Natural killer cell (primary cell): ENCODE measurements at regions not wholly inside any gene's neighbourhood (a gene's known extent, or its start where the extent isn't known, plus 50 kb on each side); places are given as distances from the start of the nearest gene placed in this dataset.

Experiments used
- ATAC-seq, 3 donors: fragments of 150-1000 bp in 2 of 3; fragments of 200-7000 bp in 1 of 3; cut with Tn5 transposase; 1 replicate in 1 of 3; 2 replicates in 2 of 3; pipeline ENCODE4 v1.10.0; 2021; ENCODE audit warnings: mild to moderate bottlenecking in 2 of 3, moderate library complexity in 2 of 3
- DNase-seq, 2 donors: peaks; one replicate each; pipeline versions ENCODE4 v3.0.0 to v3.0.0-alpha.2; 2013 to 2021; ENCODE audit warnings: mixed read lengths in 1 of 2
- H3K27ac ChIP-seq: one replicate; pipeline ENCODE4 v1.5.1; 2013; ENCODE audit warnings: mild to moderate bottlenecking, low read length
- H3K27me3 ChIP-seq: one replicate; pipeline ENCODE4 v1.6.1; 2013; ENCODE audit warnings: low read length; ENCODE audit not compliant: control insufficient read depth, insufficient read depth
- H3K36me3 ChIP-seq: one replicate; pipeline ENCODE4 v1.6.1; 2013; ENCODE audit warnings: low read length; ENCODE audit not compliant: control insufficient read depth, insufficient read depth
- H3K4me1 ChIP-seq: one replicate; pipeline ENCODE4 v1.6.1; 2013; ENCODE audit warnings: low read length; ENCODE audit not compliant: control insufficient read depth, insufficient read depth
- H3K4me3 ChIP-seq: one replicate; pipeline ENCODE4 v1.5.1; 2013; ENCODE audit warnings: low read length
- H3K9me3 ChIP-seq: one replicate; pipeline ENCODE4 v1.6.1; 2013; ENCODE audit warnings: low read length; ENCODE audit not compliant: control insufficient read depth, insufficient read depth
- H3K27ac Mint-ChIP-seq, 2 donors: one replicate each; pipeline ENCODE4 v1.8.0; 2022; ENCODE audit warnings: mild to moderate bottlenecking in 2 of 2, mixed read lengths in 2 of 2, moderate library complexity in 1 of 2
- H3K27me3 Mint-ChIP-seq, 2 donors: one replicate each; pipeline ENCODE4 v1.8.0; 2022; ENCODE audit warnings: low read depth in 2 of 2, mixed read lengths in 2 of 2
- H3K36me3 Mint-ChIP-seq: one replicate; pipeline ENCODE4 v1.8.0; 2022; ENCODE audit warnings: mixed read lengths
- H3K4me1 Mint-ChIP-seq, 2 donors: one replicate each; pipeline ENCODE4 v1.8.0; 2022; ENCODE audit warnings: mixed read lengths in 2 of 2
- H3K4me3 Mint-ChIP-seq: one replicate; pipeline ENCODE4 v1.8.0; 2022; ENCODE audit warnings: mild to moderate bottlenecking, moderate library complexity, mixed read lengths
- H3K9me3 Mint-ChIP-seq, 2 donors: one replicate each; pipeline ENCODE4 v1.8.0; 2022; ENCODE audit warnings: mixed read lengths in 2 of 2
- CTCF ChIP-seq: fragments of 200-600 bp; IDR thresholded peaks from one replicate; pipeline ENCODE4 v1.8.0; 2022; ENCODE audit warnings: antibody characterized with exemption
- WGBS: methylation state at CpG from one replicate; pipeline ENCODE4 v1.1.7; 2013; ENCODE audit warnings: missing lambda C conversion rate; ENCODE audit not compliant: insufficient coverage; 5-methylcytosine and 5-hydroxymethylcytosine counted together
- intact Hi-C: fragments of 100-400 bp; cut with micrococcal nuclease; formaldehyde crosslinking; loops from one replicate; pipeline ENCODE4 v1.14.2; 2022

GRCh38 chr10:3480990-3481315 is 304.1 kb downstream of the KLF6 start:
- no peaks in the 10 kb centered on the region for H3K9me3 Mint-ChIP-seq
- no peak overlapping the region for H3K4me3 Mint-ChIP-seq
- intact Hi-C loops, result no loop called here
- ATAC-seq (no peak), DNase-seq (no peak)
- Histone ChIP-seq H3K4me3 (no peak overlapping the region), H3K9me3 (no peaks in the 10 kb centered on the region), H3K36me3 (no peaks in the 10 kb centered on the region), H3K27ac (no peak overlapping the region), H3K27me3 (no peaks in the 10 kb centered on the region), H3K4me1 (peaks cover 17% of the 10 kb centered on the region)
- H3K27me3 Mint-ChIP-seq, result peaks cover 9 to 22% of the 10 kb centered on the region in 2 donors
- TF ChIP-seq CTCF, result no peak
- peaks cover 12 to 21% of the 10 kb centered on the region in 2 donors for H3K4me1 Mint-ChIP-seq
- H3K27ac Mint-ChIP-seq, result no peak overlapping the region
- no peaks in the 10 kb centered on the region for H3K36me3 Mint-ChIP-seq

DNA sequence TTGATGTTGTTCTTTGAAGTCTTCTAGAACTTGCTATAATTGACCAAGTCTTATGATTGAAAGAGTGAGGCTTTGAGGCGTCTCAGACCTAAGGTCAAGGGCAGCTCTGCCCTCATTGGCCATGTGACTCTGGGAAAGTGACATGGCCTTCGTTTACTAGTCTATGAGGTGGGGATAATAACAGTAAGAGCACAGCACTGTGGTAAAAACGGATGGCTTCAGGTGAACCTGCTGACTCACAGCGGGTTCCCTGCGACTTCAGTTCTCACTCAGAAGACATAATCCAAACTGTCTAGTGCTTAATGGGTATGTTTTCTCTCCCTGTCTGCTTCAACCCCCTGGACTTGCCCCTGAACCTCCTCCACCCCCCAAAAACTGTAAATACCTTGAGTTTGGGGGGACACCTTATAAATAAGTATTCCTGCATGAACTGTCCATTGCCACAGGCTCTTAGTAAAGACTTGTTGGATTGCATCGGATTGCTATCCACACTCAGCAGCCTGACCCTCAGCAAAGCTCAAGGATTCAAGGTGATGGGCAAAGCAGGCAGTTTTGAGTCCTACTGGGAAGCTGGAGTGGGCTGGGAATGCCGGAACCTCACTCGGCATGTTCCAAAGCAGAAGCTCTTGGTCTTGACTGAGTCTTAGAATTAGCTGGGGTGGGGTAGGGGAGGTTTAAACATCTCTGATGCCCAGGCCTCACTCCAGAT is 304.6 kb downstream of the KLF6 start:
- no peak for DNase-seq
- H3K9me3 ChIP-seq, result no peaks in the 10 kb centered on the region
- H3K4me1 Mint-ChIP-seq, result peaks cover 8 to 17% of the 10 kb centered on the region in 2 donors
- H3K36me3 ChIP-seq, result no peaks in the 10 kb centered on the region
- peaks cover 15% of the 10 kb centered on the region for H3K4me1 ChIP-seq
- intact Hi-C loops, result no loop called here
- H3K27ac ChIP-seq, result no peak overlapping the region
- no peak overlapping the region for H3K4me3 Mint-ChIP-seq
- no peak for TF ChIP-seq CTCF
- H3K27me3 Mint-ChIP-seq, result peaks cover 6 to 27% of the 10 kb centered on the region in 2 donors
- no peaks in the 10 kb centered on the region for H3K36me3 Mint-ChIP-seq
- H3K4me3 ChIP-seq, result no peak overlapping the region
- no peaks in the 10 kb centered on the region for H3K9me3 Mint-ChIP-seq
- WGBS, result 77% methylated on average over 8 of the region's 8 CpGs
- ATAC-seq, result no peak
- H3K27ac Mint-ChIP-seq, result no peak overlapping the region
- no peaks in the 10 kb centered on the region for H3K27me3 ChIP-seq

DNA sequence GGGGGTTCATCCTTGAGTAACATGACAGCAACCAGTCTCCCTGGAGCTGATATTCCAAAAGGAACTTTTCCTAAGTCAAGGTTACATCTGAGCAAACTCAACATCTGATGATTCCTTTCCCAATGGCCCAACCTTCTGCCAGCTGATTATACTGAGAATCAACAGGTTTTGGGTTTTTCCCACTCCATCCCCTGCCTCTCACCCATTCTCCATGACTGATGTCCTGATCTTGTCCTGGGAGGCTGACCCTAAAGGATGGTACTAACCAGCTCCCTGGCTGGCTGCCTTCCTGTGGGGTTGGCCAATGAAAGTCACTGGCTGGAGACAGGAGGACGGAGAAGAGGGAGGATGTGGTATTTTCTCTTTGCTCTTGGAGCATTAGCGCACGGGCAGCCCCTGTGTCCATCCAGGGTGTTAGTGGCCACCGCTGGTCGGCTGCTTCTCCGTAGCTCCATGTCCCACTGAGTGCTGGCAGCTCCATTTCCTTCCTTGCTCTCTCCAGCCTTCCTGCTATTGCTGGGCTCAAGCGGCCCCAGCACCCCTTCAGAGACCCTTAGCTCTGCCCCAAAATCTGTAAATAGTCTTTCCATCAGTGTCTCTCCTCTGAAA is 306.2 kb upstream of the PITRM1 start:
- intact Hi-C loops, result no loop called here
- Mint-ChIP-seq H3K4me3 (no peak overlapping the region), H3K4me1 (peaks cover 0 to 11% of the 10 kb centered on the region in 2 donors), H3K36me3 (no peaks in the 10 kb centered on the region), H3K27me3 (peaks cover 3 to 38% of the 10 kb centered on the region in 2 donors), H3K9me3 (no peaks in the 10 kb centered on the region), H3K27ac (no peak overlapping the region)
- Histone ChIP-seq H3K4me1 (peaks cover 1% of the 10 kb centered on the region), H3K27me3 (no peaks in the 10 kb centered on the region), H3K9me3 (no peaks in the 10 kb centered on the region), H3K36me3 (no peaks in the 10 kb centered on the region), H3K4me3 (no peak overlapping the region), H3K27ac (no peak overlapping the region)
- no peak for DNase-seq
- no peak for TF ChIP-seq CTCF
- no peak for ATAC-seq
- 93% methylated on average over 7 of the region's 7 CpGs for WGBS

DNA sequence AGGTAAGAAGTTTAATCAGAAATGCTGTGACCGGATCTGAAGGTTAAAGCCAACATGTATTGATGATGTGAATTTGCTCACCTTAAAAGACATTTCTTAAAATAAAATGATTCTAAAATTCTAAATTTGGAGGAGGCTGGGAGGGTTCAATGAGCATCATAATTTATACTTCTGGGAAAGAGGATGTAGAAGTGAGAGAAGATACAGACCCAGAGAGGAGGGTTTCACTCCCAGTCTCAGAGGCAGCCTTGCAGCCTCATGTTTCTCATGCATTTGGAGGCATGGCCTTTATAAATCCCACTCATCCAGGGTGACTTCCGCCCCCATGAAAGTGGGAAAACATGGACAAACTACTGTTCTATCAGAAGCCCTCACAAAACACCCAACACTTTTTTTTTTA is 305.6 kb upstream of the PITRM1 start:
- peaks cover 0 to 16% of the 10 kb centered on the region in 2 donors for H3K4me1 Mint-ChIP-seq
- no peak for TF ChIP-seq CTCF

More for the DNA sequence above, 305.6 kb upstream of the PITRM1 start:
- H3K9me3 Mint-ChIP-seq, result no peaks in the 10 kb centered on the region
- H3K4me3 Mint-ChIP-seq, result no peak overlapping the region
- Histone ChIP-seq H3K36me3 (no peaks in the 10 kb centered on the region), H3K27ac (no peak overlapping the region), H3K9me3 (no peaks in the 10 kb centered on the region), H3K4me3 (no peak overlapping the region), H3K4me1 (peaks cover 5% of the 10 kb centered on the region), H3K27me3 (no peaks in the 10 kb centered on the region)
- no peaks in the 10 kb centered on the region for H3K36me3 Mint-ChIP-seq
- WGBS, result 85% methylated on average over 2 of the region's 2 CpGs
- H3K27me3 Mint-ChIP-seq, result peaks cover 3 to 38% of the 10 kb centered on the region in 2 donors
- H3K27ac Mint-ChIP-seq, result no peak overlapping the region
- intact Hi-C loops, result no loop called here
- no peak for ATAC-seq
- no peak for DNase-seq
